NOMO-1 treated with dmso at 0.1 percent for 144 hours (cell line): ENCODE measurements at regions not wholly inside any gene's neighbourhood (a gene's known extent, or its start where the extent isn't known, plus 50 kb on each side); places are given as distances from the start of the nearest gene placed in this dataset.

Experiments
- DNase-seq: peaks from one replicate; lab custom pipeline; 2025; ENCODE audit not compliant: unreplicated experiment; lab: John Stamatoyannopoulos, UW

DNA sequence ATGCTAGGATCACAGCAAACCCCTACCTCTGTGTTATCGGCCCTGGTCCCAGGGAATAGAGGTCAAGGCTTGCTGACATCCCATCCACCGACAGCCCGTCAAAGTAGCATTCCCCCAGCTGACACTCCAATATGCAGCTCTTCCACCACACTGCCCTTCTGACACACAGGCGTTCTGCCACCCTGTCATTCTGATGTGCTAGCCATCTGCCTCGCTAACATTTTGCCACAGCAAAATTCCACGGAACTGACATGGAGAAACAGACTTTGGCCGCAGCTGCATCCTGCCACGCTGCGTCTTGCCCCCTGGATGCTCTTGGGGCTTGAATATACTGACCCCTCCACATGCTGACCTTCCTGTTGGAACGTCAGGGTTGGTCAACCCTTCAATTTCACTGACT is 163.2 kb upstream of the CSF3R start:
- DNase-seq = no peak

DNA sequence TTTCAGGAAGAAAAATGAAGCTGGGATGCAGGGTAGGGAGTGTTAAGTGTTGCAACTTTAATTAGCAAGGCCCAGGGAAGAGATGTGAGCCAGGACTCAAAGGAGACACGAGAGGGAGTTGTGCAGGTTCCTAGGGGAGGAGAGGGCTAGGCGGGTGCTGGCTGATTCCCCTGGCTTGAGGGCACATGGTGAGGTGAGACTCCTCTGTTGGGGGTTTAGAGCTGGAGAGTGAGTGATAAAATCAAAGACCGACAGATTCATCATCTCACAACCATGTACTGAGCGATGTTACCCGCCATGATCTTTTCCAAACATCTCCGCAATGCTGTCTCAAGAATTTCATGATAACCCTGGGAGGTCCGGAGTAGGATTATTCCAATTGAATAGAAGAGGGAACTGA is 161.8 kb upstream of the CSF3R start:
- DNase-seq = no peak

DNA sequence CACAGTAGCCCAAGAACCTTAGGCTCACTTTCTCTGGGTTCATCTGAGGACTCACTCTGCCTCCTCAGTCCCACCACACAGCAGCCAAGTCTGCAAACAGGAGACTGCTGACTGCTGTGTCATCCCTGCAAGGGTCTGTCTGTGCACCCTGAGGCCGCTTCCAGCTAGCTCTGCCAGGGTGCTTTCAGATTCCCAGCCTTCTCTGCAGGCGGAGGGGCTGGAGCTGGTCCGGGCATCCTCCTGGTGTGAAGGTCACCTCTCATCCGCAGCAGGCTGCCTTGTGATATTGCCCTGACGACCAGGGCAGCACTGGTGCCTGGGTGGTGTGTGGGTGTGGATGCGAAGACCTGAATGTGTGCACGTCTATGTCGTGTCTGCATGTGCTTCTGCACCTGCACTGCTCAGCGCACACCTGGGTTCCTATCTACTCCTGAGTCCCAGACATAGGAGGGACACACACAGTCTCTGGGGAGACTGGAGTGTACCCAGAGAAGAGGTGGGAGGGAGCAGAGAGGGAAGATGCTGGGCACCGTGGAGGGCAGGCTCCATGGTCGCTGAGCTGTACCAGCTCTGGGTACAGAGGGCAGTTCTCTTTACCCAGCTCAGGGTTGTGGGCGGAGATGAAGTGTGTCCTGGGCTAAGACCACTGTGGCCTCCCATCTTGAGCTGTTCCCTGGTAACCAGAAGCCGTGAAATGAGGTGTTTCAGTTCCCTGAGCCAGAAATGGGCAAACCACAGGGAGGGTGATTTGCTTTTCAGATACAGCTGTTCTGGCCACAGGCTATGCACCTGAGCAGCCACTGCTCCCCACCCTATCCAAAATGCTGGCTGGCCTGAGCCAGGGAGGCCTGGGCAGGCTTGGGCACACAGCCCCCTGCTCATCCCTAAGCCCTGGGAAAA is 160.9 kb upstream of the CSF3R start:
- no peak for DNase-seq

- no peak for DNase-seq
These were observed 160.1 kb upstream of the CSF3R start for GRCh38 chr1:36642802-36643201.

DNA sequence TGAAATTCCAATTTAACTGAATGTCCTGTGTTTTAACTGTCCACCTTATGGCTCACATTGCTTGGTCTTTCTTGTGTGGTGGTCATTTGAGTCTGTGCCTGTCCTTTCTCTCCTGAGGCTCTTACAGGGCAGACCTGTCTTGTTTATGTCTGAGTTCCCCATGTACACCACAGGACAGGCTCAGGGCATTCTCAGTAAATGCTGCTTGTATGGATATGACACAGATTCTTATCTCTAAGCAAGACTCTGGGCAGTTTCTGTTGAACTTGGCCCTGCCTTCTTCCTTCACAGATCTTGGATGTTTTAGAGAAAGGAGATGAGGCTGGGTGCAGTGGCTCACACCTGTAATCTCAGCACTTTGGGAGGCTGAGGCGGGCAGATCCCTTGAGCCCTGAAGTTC is 159.1 kb upstream of the CSF3R start:
- DNase-seq = no peak

- DNase-seq = no peak
These were observed 156.7 kb upstream of the CSF3R start for GRCh38 chr1:36639461-36639860.

DNA sequence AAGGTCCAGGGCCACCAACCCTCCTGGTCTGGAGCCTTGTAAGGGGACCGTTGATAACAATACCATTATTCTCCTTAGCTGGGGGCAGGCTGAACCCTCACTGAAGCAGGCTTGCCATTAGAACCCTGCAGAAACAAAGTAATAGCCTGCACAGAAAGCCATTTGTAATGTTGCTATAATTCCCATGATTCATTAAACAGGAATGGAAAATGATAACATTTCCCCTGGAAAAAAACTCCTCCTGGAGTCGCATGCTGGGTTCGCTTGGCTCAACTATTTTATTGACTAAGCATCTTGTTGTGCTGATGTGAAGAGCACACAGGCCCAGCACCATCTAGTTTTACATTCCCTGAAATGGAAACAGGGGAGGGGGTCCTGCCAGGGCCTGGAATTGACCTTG is 155.6 kb upstream of the CSF3R start:
- no peak for DNase-seq

DNA sequence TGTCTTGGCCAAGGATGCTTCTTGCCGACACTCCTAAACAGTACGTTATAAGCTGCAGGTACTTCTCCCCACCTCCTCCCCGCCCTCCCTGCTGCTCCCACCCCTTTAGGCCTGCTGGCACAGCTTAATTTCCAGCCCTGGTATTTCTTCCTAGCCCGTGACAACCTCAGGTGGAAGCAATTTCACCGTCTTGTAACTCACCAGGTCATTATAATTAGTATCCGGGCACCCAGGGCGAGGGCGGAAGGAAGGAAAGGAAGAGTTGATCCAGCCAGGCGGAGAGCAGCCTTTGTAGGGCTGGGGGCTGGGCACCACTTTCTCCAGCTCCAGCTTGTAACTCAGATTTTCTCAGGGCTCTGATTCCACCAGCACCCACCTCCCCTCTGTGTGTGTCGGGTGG is 153.5 kb upstream of the CSF3R start:
- DNase-seq = no peak

GRCh38 chr1:36635284-36635683 is 152.6 kb upstream of the CSF3R start:
- no peak for DNase-seq

DNA sequence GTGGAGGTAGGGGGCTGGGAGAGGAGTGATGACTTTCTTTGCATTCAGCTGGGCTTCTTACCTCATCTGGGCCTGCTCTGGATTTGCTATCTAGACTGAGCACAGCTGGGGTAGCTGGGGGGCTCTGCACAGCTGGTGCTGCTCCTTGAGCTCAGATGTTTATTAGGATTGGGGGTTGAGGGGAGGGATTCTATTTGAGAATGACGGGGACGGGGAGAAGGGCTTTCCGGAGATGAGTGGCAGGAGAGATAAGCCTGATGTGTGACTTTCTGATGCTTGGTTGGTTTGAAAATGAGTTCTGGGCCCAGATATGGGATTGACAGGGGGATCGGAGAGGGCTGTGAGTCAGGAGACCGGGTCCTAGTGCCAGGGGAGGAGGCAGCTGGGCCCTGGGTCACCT is 146.1 kb upstream of the CSF3R start:
- DNase-seq = no peak

DNA sequence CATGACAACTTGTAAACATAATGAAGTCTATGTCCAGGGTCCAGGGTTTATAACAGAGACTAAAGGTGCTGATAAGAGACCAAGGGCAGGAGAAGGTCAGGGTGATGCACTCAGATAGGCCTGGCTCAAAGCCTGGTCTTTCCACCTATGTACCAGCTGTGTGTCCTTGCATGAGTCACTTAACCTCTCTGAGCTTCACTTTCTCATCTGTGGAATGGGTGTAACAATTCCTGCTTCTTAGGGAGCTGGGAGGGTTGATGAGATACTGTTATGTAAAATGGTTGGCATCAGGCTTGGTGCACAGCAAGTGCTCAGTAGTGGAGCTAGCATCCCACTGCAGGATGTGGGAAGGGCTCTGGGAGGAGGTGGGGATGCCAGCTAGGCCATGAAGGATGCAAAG is 143.7 kb upstream of the CSF3R start:
- no peak for DNase-seq

DNA sequence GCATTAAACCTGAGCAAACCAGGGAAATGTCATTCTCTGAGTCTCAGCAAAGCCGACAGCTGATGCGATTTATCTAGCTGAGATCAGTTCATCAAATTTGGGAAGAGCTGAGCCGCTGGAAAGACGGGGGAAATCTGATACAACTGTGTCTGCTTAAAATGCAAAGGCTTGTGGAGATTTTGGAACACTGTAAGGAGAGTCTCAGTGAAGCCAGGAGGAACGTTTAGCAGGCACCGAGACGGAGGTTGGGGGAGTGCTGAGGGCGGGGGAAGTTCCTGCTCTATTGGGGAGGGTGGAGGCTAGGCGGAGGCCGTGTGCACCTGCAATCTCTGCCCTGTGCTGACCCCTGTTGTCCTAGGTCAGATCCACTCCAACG is 143.2 kb upstream of the CSF3R start:
- DNase-seq = no peak

DNA sequence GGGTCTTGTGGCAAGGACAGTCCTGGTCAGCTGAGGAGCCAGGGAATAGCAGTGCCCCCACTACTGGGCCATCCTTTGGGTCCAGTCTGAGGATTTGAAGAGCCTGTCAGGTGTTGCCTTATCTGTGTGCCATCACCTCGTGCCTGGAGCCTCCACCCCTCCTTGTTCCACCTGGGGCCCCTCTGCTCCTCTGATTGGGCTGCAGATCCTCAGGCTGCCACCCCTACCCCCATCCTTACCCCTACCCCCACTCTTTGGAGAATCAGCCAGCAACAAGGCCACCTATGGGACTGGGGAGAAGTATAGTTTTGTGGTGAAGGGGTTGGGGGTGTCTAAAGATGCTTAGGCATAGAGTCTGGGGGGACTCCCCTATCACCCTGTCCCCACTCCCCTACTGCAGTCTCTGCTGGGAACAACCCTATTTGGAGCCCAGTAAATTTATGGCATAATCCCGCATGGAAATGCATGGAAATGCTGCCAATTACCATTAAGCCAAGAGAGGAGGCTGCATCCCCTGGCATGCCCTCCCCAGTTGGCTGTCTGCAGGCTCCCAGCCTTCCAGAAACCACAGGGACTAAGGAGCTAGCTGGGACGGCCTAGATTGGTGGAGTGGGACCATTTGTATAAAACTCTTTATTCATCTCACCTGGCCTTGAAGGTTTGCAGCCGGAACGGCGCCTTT is 142.7 kb upstream of the CSF3R start:
- no peak for DNase-seq

GRCh38 chr1:36624466-36624865 is 141.8 kb upstream of the CSF3R start:
- no peak for DNase-seq

GRCh38 chr1:36622741-36623648 is 140.3 kb upstream of the CSF3R start:
- DNase-seq = no peak

DNA sequence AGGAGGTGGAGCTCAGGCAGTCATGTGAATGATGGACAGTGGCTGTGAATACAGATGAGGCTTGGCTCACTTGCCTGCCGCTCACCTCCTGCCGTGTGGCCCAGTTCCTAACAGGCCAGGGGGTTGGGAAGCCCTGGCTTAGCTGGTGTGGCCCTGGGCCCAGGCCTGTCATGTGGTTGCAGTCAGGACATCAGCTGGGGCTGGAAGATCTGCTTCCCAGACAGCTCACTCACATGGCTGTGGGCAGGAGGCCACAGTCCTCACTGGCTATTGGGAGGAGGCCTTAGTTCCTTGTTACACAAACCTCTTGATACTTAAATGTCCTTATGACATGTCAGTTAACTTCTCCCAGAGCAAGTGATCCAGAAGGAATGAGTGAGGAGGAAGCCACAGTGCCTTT is 138.8 kb upstream of the CSF3R start:
- DNase-seq = no peak

GRCh38 chr1:36620142-36620541 is 137.4 kb upstream of the CSF3R start:
- DNase-seq = no peak

DNA sequence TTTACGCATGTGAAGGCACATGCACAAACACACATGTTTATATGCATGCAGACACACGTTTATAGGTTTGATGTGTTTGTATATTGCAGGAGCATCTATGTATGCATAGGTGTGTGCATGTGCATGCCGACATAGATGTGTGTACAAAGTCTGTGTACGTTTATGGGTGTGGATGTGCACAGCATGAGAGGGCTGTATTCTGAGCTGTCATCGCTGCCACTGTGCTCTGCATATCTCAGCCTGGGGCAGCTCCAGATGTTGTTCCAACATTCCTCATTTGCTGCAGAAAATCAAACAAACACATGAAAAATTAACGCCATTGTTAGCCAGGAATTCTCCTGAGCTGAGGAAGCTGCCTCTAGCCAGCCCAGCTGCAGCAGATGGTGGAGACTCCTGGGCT is 132.3 kb upstream of the CSF3R start:
- DNase-seq = no peak

- no peak for DNase-seq
These were observed 131.9 kb upstream of the CSF3R start for GRCh38 chr1:36614571-36614970.

DNA sequence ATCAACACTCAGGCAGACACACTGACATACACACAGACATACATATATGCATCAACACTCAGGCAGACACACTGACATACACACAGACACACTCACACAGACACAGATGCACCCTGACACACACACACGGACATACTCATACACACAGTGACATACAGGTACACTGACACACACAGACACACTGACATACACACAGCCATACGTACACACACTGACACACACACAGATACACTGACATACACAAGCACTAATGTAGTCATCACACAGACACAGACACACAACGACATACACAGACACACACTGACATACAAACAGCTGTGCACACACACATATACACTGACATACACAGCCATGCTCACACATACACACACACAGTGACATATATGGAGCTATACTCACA is 131.0 kb upstream of the CSF3R start:
- no peak for DNase-seq

GRCh38 chr1:36612881-36613280 is 130.2 kb upstream of the CSF3R start:
- DNase-seq = no peak

DNA sequence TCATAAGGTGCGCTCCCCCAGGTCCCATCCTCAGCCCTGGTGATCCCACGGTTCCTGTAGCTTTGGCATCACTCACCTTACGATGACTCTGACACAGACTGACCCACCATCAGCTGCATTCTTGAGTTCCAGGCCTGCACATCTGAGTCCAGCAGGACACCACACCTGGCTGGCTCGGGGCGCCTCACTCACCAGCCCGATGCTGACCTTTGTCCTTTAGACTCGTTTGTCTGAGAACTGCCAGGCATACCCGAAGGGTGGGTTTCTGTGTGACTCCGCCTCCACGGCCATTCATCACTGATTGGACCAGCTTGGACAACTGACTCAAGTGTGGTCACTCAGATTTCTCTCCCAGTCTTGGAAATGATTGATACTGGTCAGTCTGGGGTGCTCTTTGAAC is 129.4 kb upstream of the CSF3R start:
- DNase-seq = no peak
